ENCODE measurements at regions not wholly inside any gene's neighbourhood (a gene's known extent, or its start where the extent isn't known, plus 50 kb on each side); places are given as distances from the start of the nearest gene placed in this dataset.
"Not testable (repeated sequence)": the region's sequence is repeated elsewhere in the genome, so short reads cannot be mapped to it uniquely, and the experiment has no call there.

DNA sequence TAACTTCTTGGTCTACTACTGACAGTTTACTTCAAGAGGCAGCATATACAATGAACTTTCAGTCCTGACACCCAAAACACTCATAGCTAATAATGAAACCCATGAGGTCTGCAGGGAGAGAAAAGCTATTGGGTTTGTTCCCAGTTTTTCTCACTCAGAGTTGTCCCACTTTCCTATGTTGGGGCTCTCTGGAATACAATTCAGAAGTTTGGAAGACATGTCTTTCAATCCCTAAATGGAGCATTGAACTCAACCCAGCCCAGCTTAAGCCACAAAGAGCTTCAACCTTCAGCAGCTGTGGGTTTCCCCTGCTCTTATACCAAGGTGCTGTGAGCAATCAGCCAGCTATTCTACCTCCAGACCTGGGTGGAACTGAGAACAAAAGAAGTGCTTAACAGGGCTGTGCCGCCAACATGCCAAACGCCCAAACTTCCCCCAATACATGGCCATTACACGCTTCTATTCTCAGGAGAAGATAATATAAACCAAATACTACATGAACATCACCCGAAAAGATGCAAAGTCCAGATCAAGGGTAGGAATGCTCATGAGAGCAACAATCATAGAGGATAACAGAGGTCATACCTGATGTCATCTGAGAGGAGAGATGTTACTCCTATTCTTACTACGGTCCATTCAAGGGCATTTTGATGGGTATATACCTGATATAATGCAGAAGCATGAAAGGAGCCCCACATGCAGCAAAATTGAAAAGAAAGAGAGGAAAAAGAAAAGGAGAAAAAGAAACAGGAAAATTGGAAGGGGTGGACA, 131.2 kb upstream of the TGFBR2 start:
- H3K36me3 Mint-ChIP-seq (ENCODE audit: low read depth, unreplicated experiment): no peaks in the 10 kb centered on the region
- H3K27me3 Mint-ChIP-seq (ENCODE audit: unreplicated experiment): peaks cover 1% of the 10 kb centered on the region
- H3K4me1 Mint-ChIP-seq (ENCODE audit: unreplicated experiment): peaks cover 13% of the 10 kb centered on the region
- TF ChIP-seq, protein P1, sequence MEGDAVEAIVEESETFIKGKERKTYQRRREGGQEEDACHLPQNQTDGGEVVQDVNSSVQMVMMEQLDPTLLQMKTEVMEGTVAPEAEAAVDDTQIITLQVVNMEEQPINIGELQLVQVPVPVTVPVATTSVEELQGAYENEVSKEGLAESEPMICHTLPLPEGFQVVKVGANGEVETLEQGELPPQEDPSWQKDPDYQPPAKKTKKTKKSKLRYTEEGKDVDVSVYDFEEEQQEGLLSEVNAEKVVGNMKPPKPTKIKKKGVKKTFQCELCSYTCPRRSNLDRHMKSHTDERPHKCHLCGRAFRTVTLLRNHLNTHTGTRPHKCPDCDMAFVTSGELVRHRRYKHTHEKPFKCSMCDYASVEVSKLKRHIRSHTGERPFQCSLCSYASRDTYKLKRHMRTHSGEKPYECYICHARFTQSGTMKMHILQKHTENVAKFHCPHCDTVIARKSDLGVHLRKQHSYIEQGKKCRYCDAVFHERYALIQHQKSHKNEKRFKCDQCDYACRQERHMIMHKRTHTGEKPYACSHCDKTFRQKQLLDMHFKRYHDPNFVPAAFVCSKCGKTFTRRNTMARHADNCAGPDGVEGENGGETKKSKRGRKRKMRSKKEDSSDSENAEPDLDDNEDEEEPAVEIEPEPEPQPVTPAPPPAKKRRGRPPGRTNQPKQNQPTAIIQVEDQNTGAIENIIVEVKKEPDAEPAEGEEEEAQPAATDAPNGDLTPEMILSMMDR (IDR thresholded peaks at IDR 0.05; ENCODE audit: unreplicated experiment): no peak
- no peak overlapping the region for H3K4me3 Mint-ChIP-seq (ENCODE audit: unreplicated experiment)
- no peak overlapping the region for H3K27ac Mint-ChIP-seq (ENCODE audit: unreplicated experiment)
- no peaks in the 10 kb centered on the region for H3K9me3 Mint-ChIP-seq (ENCODE audit: unreplicated experiment)
- no peak for DNase-seq (ENCODE audit: low spot score)

DNA sequence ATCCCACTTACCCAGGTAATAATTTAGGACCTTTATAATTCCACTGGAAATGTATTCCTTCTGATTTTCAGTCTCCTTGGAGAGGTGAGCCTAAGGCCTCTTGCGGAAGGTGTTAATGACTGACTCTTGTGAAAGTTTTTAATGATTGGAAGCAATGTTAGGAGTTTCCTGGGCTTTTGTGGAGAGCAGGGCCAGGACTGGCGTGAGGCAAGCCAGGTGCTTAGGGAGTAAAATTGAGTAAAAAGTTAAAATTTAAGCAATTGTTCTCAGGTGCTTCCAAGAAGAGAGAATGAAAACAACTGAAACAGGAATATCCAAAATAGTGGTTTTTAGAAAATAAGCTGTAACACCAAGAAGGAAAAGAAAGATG, 130.6 kb upstream of the TGFBR2 start:
- TF ChIP-seq, protein P1 (IDR thresholded peaks at IDR 0.05; ENCODE audit: unreplicated experiment): no peak
- Mint-ChIP-seq H3K27me3 (ENCODE audit: unreplicated experiment) (peaks cover 1% of the 10 kb centered on the region), H3K9me3 (ENCODE audit: unreplicated experiment) (no peaks in the 10 kb centered on the region), H3K4me3 (ENCODE audit: unreplicated experiment) (no peak overlapping the region), H3K27ac (ENCODE audit: unreplicated experiment) (no peak overlapping the region), H3K36me3 (ENCODE audit: low read depth, unreplicated experiment) (no peaks in the 10 kb centered on the region), H3K4me1 (ENCODE audit: unreplicated experiment) (peaks cover 13% of the 10 kb centered on the region)
- DNase-seq (ENCODE audit: low spot score): no peak

DNA sequence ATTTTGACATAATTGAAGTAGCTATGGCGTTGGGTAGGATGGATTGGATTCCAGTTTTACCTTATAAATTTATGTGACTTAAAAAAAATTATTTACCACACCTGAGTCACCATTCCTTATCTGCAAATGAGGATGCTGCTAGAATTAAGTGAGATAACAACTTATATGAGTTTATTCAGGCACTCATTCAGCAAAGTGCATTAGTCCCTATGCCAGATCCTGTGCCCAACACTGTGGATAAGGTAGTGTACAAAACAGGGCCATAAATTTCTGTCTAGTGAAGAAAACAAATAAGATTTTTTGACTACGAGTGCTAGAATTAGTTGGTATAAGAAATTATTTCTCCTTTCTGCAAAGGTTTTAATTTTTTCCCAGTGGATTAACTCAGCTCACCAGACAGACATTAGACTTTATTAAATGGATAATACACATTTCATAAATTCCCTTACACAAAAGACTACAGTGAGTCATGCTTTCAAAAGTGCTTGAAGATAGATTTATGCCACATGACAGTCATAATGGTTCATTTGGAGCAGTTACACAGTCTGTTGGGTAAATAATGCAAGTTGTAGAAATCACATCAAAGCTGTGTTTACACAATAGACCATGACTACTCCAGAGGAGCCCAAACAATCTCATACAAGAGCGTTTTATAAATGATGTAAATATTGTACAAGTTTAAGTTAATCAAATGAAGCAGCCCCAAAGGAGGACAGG, 129.9 kb upstream of the TGFBR2 start:
- DNase-seq (ENCODE audit: low spot score): no peak
- peaks cover 1% of the 10 kb centered on the region for H3K27me3 Mint-ChIP-seq (ENCODE audit: unreplicated experiment)
- H3K36me3 Mint-ChIP-seq (ENCODE audit: low read depth, unreplicated experiment): no peaks in the 10 kb centered on the region
- no peak overlapping the region for H3K27ac Mint-ChIP-seq (ENCODE audit: unreplicated experiment)
- H3K9me3 Mint-ChIP-seq (ENCODE audit: unreplicated experiment): no peaks in the 10 kb centered on the region
- H3K4me3 Mint-ChIP-seq (ENCODE audit: unreplicated experiment): no peak overlapping the region
- TF ChIP-seq, protein P1 (IDR thresholded peaks at IDR 0.05; ENCODE audit: unreplicated experiment): no peak
- H3K4me1 Mint-ChIP-seq (ENCODE audit: unreplicated experiment): peaks cover 13% of the 10 kb centered on the region

DNA sequence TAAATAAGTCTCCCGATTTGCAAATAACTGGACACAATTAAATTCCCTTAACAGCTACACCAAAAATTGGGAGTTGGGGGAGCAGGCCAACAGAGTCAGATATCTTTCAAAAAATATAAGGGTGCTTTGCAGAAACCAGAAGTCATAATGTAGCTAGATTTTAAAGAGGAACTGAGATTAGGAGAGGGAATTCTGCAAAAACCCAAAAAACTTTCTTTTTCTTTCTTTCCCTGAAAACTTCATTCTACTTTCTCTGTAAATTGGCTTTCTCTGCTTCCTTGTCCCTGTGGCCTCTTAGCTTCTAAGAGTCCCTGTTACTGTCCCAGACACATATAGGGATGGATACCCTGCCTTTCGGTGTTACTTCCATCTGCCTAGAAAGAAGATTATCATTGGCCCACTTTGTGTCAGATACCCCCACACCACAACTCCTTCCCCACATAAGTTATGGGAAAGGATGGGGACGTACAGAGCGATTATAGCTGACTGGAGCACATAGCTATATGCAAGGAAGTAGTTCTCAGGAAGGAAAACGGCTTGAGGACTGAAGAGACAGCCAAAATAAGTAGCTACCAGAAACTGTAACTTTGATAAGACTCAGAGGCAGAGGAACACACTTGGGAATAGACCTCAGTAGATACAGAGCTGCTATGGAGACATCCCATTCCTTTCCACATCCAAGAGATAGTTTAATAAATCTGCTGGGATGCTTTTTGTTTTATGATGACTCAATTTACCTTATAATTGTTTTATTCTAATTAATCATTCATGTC, 129.1 kb upstream of the TGFBR2 start:
- no peaks in the 10 kb centered on the region for H3K9me3 Mint-ChIP-seq (ENCODE audit: unreplicated experiment)
- TF ChIP-seq, protein P1 (IDR thresholded peaks at IDR 0.05; ENCODE audit: unreplicated experiment): no peak
- DNase-seq (ENCODE audit: low spot score): no peak
- H3K4me3 Mint-ChIP-seq (ENCODE audit: unreplicated experiment): no peak overlapping the region
- no peak overlapping the region for H3K27ac Mint-ChIP-seq (ENCODE audit: unreplicated experiment)
- H3K27me3 Mint-ChIP-seq (ENCODE audit: unreplicated experiment): peaks cover 1% of the 10 kb centered on the region
- no peaks in the 10 kb centered on the region for H3K36me3 Mint-ChIP-seq (ENCODE audit: low read depth, unreplicated experiment)
- peaks cover 13% of the 10 kb centered on the region for H3K4me1 Mint-ChIP-seq (ENCODE audit: unreplicated experiment)

DNA sequence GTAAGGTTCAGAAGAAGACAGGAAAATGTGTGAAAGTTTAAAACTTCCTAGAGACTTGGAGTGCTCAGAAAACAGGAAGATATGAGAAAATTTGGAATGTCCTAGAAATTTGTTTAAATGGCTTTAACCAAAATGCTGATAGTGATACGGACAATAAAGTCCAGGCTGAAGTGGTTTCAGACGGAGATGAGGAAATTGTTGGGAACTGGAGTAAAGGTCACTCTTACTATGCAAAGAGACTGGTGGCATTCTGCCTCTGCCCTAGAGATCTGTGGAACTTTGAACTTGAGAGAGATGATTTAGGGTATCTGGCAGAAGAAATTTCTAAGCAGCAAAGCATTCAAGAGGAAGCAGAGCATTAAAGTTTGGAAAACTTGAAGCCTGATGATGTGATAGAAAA, 126.7 kb upstream of the TGFBR2 start:
- H3K4me3 Mint-ChIP-seq (ENCODE audit: unreplicated experiment); H3K27me3 Mint-ChIP-seq (ENCODE audit: unreplicated experiment); H3K27ac Mint-ChIP-seq (ENCODE audit: unreplicated experiment); H3K9me3 Mint-ChIP-seq (ENCODE audit: unreplicated experiment); DNase-seq (ENCODE audit: low spot score); H3K36me3 Mint-ChIP-seq (ENCODE audit: low read depth, unreplicated experiment): not testable (repeated sequence)
- peaks cover 10% of the 10 kb centered on the region for H3K4me1 Mint-ChIP-seq (ENCODE audit: unreplicated experiment)

DNA sequence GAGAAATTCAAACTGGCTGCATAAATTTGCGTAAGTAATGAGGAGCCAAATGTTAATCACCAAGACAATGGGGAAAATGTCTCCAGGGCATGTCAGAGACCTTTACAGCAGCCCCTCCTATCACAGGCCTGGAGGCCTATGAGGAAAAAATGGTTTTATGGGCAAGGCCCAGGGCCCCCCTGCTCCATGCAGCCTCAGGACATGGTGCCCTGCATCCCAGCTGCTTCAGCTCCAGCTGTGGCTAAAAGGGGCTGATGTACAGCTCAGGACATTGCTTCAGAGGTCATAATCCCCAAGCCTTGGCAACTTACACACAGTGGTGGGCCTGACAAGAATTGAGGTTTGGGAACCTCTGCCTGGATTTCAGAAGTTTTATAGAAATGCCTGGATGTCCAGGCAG, 126.2 kb upstream of the TGFBR2 start:
- peaks cover 10% of the 10 kb centered on the region for H3K4me1 Mint-ChIP-seq (ENCODE audit: unreplicated experiment)
- H3K27me3 Mint-ChIP-seq (ENCODE audit: unreplicated experiment); H3K27ac Mint-ChIP-seq (ENCODE audit: unreplicated experiment); H3K36me3 Mint-ChIP-seq (ENCODE audit: low read depth, unreplicated experiment); H3K4me3 Mint-ChIP-seq (ENCODE audit: unreplicated experiment); H3K9me3 Mint-ChIP-seq (ENCODE audit: unreplicated experiment); DNase-seq (ENCODE audit: low spot score): not testable (repeated sequence)
